CD8-positive, alpha-beta memory T cell (primary cell): ENCODE measurements at regions not wholly inside any gene's neighbourhood (a gene's known extent, or its start where the extent isn't known, plus 50 kb on each side); places are given as distances from the start of the nearest gene placed in this dataset.

Source experiments
- CTCF ChIA-PET: fragments of 350-600 bp; sonication (Branson Sonifier 250); formaldehyde crosslinking; loops from one replicate; lab custom pipeline; 2021; ENCODE audit warnings: antibody characterized with exemption; lab: Charles Lee
- POLR2A ChIA-PET: fragments of 350-600 bp; sonication (Branson Sonifier 250); formaldehyde crosslinking; loops from one replicate; lab custom pipeline; 2021; ENCODE audit warnings: antibody characterized with exemption; lab: Charles Lee
- DNase-seq, 5 donors: peaks; one replicate each; pipeline versions ENCODE4 v3.0.0 to v3.0.0-alpha.2; 2020 to 2022; ENCODE audit warnings: mixed read lengths in 1 of 5
- H3K27ac ChIP-seq: one replicate; pipeline ENCODE4 v1.7.0; 2013; ENCODE audit warnings: low read depth, mild to moderate bottlenecking, low read length, moderate library complexity
- H3K27me3 ChIP-seq: 2 replicates; pipeline ENCODE4 v1.7.0; 2013; ENCODE audit warnings: low read length, mild to moderate bottlenecking; ENCODE audit not compliant: insufficient read depth, poor library complexity, severe bottlenecking
- H3K36me3 ChIP-seq: 2 replicates; pipeline ENCODE4 v1.7.0; 2013; ENCODE audit warnings: mild to moderate bottlenecking, low read length, moderate library complexity; ENCODE audit not compliant: insufficient read depth
- H3K4me1 ChIP-seq: 2 replicates; pipeline ENCODE4 v1.7.0; 2013; ENCODE audit warnings: mild to moderate bottlenecking, low read length, moderate library complexity; ENCODE audit not compliant: insufficient read depth
- H3K4me3 ChIP-seq: 2 replicates; pipeline ENCODE4 v1.7.0; 2013; ENCODE audit warnings: mild to moderate bottlenecking, low read length
- H3K9me3 ChIP-seq: 2 replicates; pipeline ENCODE4 v1.7.0; 2013; ENCODE audit warnings: mild to moderate bottlenecking, low read length
- H3K27ac Mint-ChIP-seq, 8 donors: one replicate each; pipeline ENCODE4 v1.8.0; 2020 to 2021; ENCODE audit warnings: mixed read lengths in 8 of 8, mild to moderate bottlenecking in 6 of 8, inconsistent platforms in 3 of 8, moderate library complexity in 3 of 8
- H3K27me3 Mint-ChIP-seq, 2 donors: one replicate each; pipeline ENCODE4 v1.8.0; 2020 to 2021; ENCODE audit warnings: mixed read lengths in 2 of 2, mild to moderate bottlenecking in 1 of 2, moderate library complexity in 1 of 2
- H3K36me3 Mint-ChIP-seq, 3 donors: one replicate each; pipeline ENCODE4 v1.8.0; 2020 to 2021; ENCODE audit warnings: mixed read lengths in 3 of 3, inconsistent platforms in 1 of 3, mild to moderate bottlenecking in 1 of 3
- H3K4me1 Mint-ChIP-seq, 3 donors: one replicate each; pipeline ENCODE4 v1.8.0; 2020 to 2021; ENCODE audit warnings: mixed read lengths in 3 of 3, inconsistent platforms in 1 of 3, mild to moderate bottlenecking in 1 of 3
- H3K4me3 Mint-ChIP-seq, 7 donors: one replicate each; pipeline ENCODE4 v1.8.0; 2020 to 2021; ENCODE audit warnings: mixed read lengths in 7 of 7, mild to moderate bottlenecking in 6 of 7, moderate library complexity in 4 of 7, inconsistent platforms in 2 of 7
- H3K9me3 Mint-ChIP-seq, 5 donors: one replicate each; pipeline ENCODE4 v1.8.0; 2020 to 2022; ENCODE audit warnings: mixed read lengths in 5 of 5, mild to moderate bottlenecking in 3 of 5, moderate library complexity in 2 of 5, inconsistent platforms in 1 of 5

GRCh38 chr12:70101064-70101463, 142.2 kb upstream of the CNOT2 start:
- Mint-ChIP-seq H3K4me3 (no peak overlapping the region), H3K27me3 (peaks cover 3 to 22% of the 10 kb centered on the region in 2 donors), H3K9me3 (no peaks in the 10 kb centered on the region), H3K36me3 (no peaks in the 10 kb centered on the region), H3K27ac (no peak overlapping the region), H3K4me1 (no peaks in the 10 kb centered on the region)
- no peaks in the 10 kb centered on the region for H3K27me3 ChIP-seq
- no peak for DNase-seq
- ChIA-PET CTCF (no interaction called here), POLR2A (no interaction called here)
- H3K27ac ChIP-seq = no peak overlapping the region
- H3K4me3 ChIP-seq = no peak overlapping the region
- no peaks in the 10 kb centered on the region for H3K36me3 ChIP-seq
- H3K9me3 ChIP-seq = no peaks in the 10 kb centered on the region
- no peaks in the 10 kb centered on the region for H3K4me1 ChIP-seq

- H3K27ac ChIP-seq = no peak overlapping the region
- H3K4me3 ChIP-seq = no peak overlapping the region
- no peaks in the 10 kb centered on the region for H3K4me1 ChIP-seq
- Mint-ChIP-seq H3K27ac (no peak overlapping the region), H3K27me3 (peaks cover 6 to 10% of the 10 kb centered on the region in 2 donors), H3K4me1 (no peaks in the 10 kb centered on the region), H3K36me3 (no peaks in the 10 kb centered on the region), H3K4me3 (no peak overlapping the region), H3K9me3 (peaks cover 9 to 26% (median 19%) of the 10 kb centered on the region in 5 donors)
- H3K9me3 ChIP-seq = peaks cover 6% of the 10 kb centered on the region
- no peak for DNase-seq
- POLR2A ChIA-PET = no interaction called here
- H3K36me3 ChIP-seq = no peaks in the 10 kb centered on the region
- CTCF ChIA-PET = no interaction called here
- H3K27me3 ChIP-seq = no peaks in the 10 kb centered on the region
Observed at GRCh38 chr12:70106347-70106746, 136.9 kb upstream of the CNOT2 start.

GRCh38 chr12:70110085-70110484, 133.1 kb upstream of the CNOT2 start:
- Histone ChIP-seq H3K27me3 (no peaks in the 10 kb centered on the region), H3K4me1 (no peaks in the 10 kb centered on the region), H3K4me3 (no peak overlapping the region), H3K27ac (no peak overlapping the region), H3K9me3 (peaks cover 6% of the 10 kb centered on the region), H3K36me3 (no peaks in the 10 kb centered on the region)
- POLR2A ChIA-PET = no interaction called here
- H3K4me3 Mint-ChIP-seq = no peak overlapping the region
- no peaks in the 10 kb centered on the region for H3K36me3 Mint-ChIP-seq
- peaks cover 9 to 32% (median 19%) of the 10 kb centered on the region in 5 donors for H3K9me3 Mint-ChIP-seq
- H3K27me3 Mint-ChIP-seq = peaks cover 0 to 5% of the 10 kb centered on the region in 2 donors
- H3K4me1 Mint-ChIP-seq = no peaks in the 10 kb centered on the region
- H3K27ac Mint-ChIP-seq = no peak overlapping the region
- CTCF ChIA-PET = no interaction called here
- DNase-seq = no peak

GRCh38 chr12:70117670-70118069, 125.6 kb upstream of the CNOT2 start:
- no peaks in the 10 kb centered on the region for H3K9me3 ChIP-seq
- ChIA-PET CTCF (no interaction called here), POLR2A (no interaction called here)
- Mint-ChIP-seq H3K27me3 (no peaks in the 10 kb centered on the region), H3K27ac (no peak overlapping the region), H3K36me3 (no peaks in the 10 kb centered on the region), H3K9me3 (peaks cover 0 to 4% (median under 1%) of the 10 kb centered on the region in 5 donors), H3K4me1 (no peaks in the 10 kb centered on the region), H3K4me3 (no peak overlapping the region)
- H3K4me1 ChIP-seq = no peaks in the 10 kb centered on the region
- no peaks in the 10 kb centered on the region for H3K27me3 ChIP-seq
- no peaks in the 10 kb centered on the region for H3K36me3 ChIP-seq
- H3K27ac ChIP-seq = no peak overlapping the region
- DNase-seq = no peak
- H3K4me3 ChIP-seq = no peak overlapping the region

GRCh38 chr12:70120970-70121369, 122.3 kb upstream of the CNOT2 start:
- CTCF ChIA-PET = no interaction called here

GRCh38 chr12:70121562-70121961, 121.7 kb upstream of the CNOT2 start:
- no peaks in the 10 kb centered on the region for H3K9me3 ChIP-seq
- POLR2A ChIA-PET = no interaction called here
- CTCF ChIA-PET = no interaction called here

More at GRCh38 chr12:70120970-70121369, 122.3 kb upstream of the CNOT2 start:
- POLR2A ChIA-PET = no interaction called here
- H3K27me3 Mint-ChIP-seq = peaks cover 0 to 4% of the 10 kb centered on the region in 2 donors
- DNase-seq = no peak
- Histone ChIP-seq H3K4me3 (no peak overlapping the region), H3K4me1 (no peaks in the 10 kb centered on the region), H3K27ac (no peak overlapping the region), H3K36me3 (no peaks in the 10 kb centered on the region), H3K27me3 (no peaks in the 10 kb centered on the region), H3K9me3 (no peaks in the 10 kb centered on the region)
- H3K27ac Mint-ChIP-seq = no peak overlapping the region
- H3K9me3 Mint-ChIP-seq = no peaks in the 10 kb centered on the region
- no peak overlapping the region for H3K4me3 Mint-ChIP-seq
- no peaks in the 10 kb centered on the region for H3K36me3 Mint-ChIP-seq
- no peaks in the 10 kb centered on the region for H3K4me1 Mint-ChIP-seq

GRCh38 chr12:70122804-70123203, 120.4 kb upstream of the CNOT2 start:
- Mint-ChIP-seq H3K4me1 (no peaks in the 10 kb centered on the region), H3K4me3 (no peak overlapping the region), H3K36me3 (no peaks in the 10 kb centered on the region), H3K27me3 (peaks cover 0 to 4% of the 10 kb centered on the region in 2 donors), H3K9me3 (no peaks in the 10 kb centered on the region), H3K27ac (no peak overlapping the region)
- H3K9me3 ChIP-seq = no peaks in the 10 kb centered on the region
- no peaks in the 10 kb centered on the region for H3K4me1 ChIP-seq
- ChIA-PET POLR2A (no interaction called here), CTCF (no interaction called here)
- H3K4me3 ChIP-seq = no peak overlapping the region
- H3K36me3 ChIP-seq = no peaks in the 10 kb centered on the region
- no peak overlapping the region for H3K27ac ChIP-seq
- no peak for DNase-seq
- no peaks in the 10 kb centered on the region for H3K27me3 ChIP-seq

More at GRCh38 chr12:70121562-70121961, 121.7 kb upstream of the CNOT2 start:
- DNase-seq = no peak
- no peaks in the 10 kb centered on the region for H3K4me1 Mint-ChIP-seq
- H3K4me1 ChIP-seq = no peaks in the 10 kb centered on the region
- H3K27me3 ChIP-seq = no peaks in the 10 kb centered on the region
- H3K36me3 ChIP-seq = no peaks in the 10 kb centered on the region
- peaks cover 0 to 4% of the 10 kb centered on the region in 2 donors for H3K27me3 Mint-ChIP-seq
- H3K27ac Mint-ChIP-seq = no peak overlapping the region
- H3K4me3 Mint-ChIP-seq = no peak overlapping the region
- no peaks in the 10 kb centered on the region for H3K36me3 Mint-ChIP-seq
- no peaks in the 10 kb centered on the region for H3K9me3 Mint-ChIP-seq
- no peak overlapping the region for H3K4me3 ChIP-seq
- no peak overlapping the region for H3K27ac ChIP-seq

GRCh38 chr12:70149013-70149412, 94.2 kb upstream of the CNOT2 start:
- DNase-seq = no peak
- Histone ChIP-seq H3K4me1 (no peaks in the 10 kb centered on the region), H3K36me3 (no peaks in the 10 kb centered on the region), H3K9me3 (peaks cover 1% of the 10 kb centered on the region), H3K4me3 (no peak overlapping the region), H3K27me3 (no peaks in the 10 kb centered on the region), H3K27ac (no peak overlapping the region)
- POLR2A ChIA-PET = no interaction called here
- no peak overlapping the region for H3K4me3 Mint-ChIP-seq
- CTCF ChIA-PET = no interaction called here
- H3K27me3 Mint-ChIP-seq = peaks cover 9 to 14% of the 10 kb centered on the region in 2 donors
- H3K36me3 Mint-ChIP-seq = peaks cover 0 to 2% (median 0%) of the 10 kb centered on the region in 3 donors
- H3K9me3 Mint-ChIP-seq = peaks cover 0 to 7% (median 3%) of the 10 kb centered on the region in 5 donors
- H3K4me1 Mint-ChIP-seq = no peaks in the 10 kb centered on the region
- no peak overlapping the region for H3K27ac Mint-ChIP-seq

- Histone ChIP-seq H3K4me1 (no peaks in the 10 kb centered on the region), H3K4me3 (no peak overlapping the region), H3K27ac (no peak overlapping the region), H3K27me3 (no peaks in the 10 kb centered on the region), H3K9me3 (peaks cover 4% of the 10 kb centered on the region), H3K36me3 (no peaks in the 10 kb centered on the region)
- Mint-ChIP-seq H3K36me3 (peaks cover 0 to 2% (median 0%) of the 10 kb centered on the region in 3 donors), H3K27ac (no peak overlapping the region), H3K4me1 (no peaks in the 10 kb centered on the region), H3K9me3 (peaks cover 0 to 12% (median 3%) of the 10 kb centered on the region in 5 donors), H3K27me3 (peaks cover 9 to 14% of the 10 kb centered on the region in 2 donors), H3K4me3 (no peak overlapping the region)
- DNase-seq = no peak
- POLR2A ChIA-PET = no interaction called here
- CTCF ChIA-PET = no interaction called here
Observed at GRCh38 chr12:70149665-70150064, 93.6 kb upstream of the CNOT2 start.
